Breast epithelium (tissue), 4 donors: ENCODE measurements at regions not wholly inside any gene's neighbourhood (a gene's known extent, or its start where the extent isn't known, plus 50 kb on each side); places are given as distances from the start of the nearest gene placed in this dataset.

Experiments
- DNase-seq, 2 donors: peaks; one replicate each; pipeline ENCODE4 v3.0.0-alpha.2; 2019; ENCODE audit warnings: low spot score in 2 of 2
- H3K27ac ChIP-seq, 2 donors: fragments of 200-600 bp; sonication (generic) in 1 of 2; one replicate each; pipeline ENCODE4 v1.5.1; 2016 to 2019; ENCODE audit warnings: mild to moderate bottlenecking in 1 of 2
- H3K27me3 ChIP-seq, 2 donors: fragments of 200-600 bp; sonication (generic) in 1 of 2; one replicate each; pipeline versions ENCODE4 v1.5.1 to v1.6.0; 2017 to 2019; ENCODE audit warnings: control low read depth in 1 of 2, mild to moderate bottlenecking in 1 of 2
- H3K36me3 ChIP-seq: fragments of 200-600 bp; one replicate; pipeline ENCODE4 v1.5.1; 2019
- H3K4me1 ChIP-seq, 2 donors: fragments of 200-600 bp; sonication (generic); one replicate each; pipeline ENCODE4 v1.5.1; 2016 to 2019; ENCODE audit warnings: control low read depth in 1 of 2
- H3K4me3 ChIP-seq, 3 donors: fragments of 200-600 bp; sonication (generic); 1 replicate in 2 of 3; 2 replicates in 1 of 3; pipeline ENCODE4 v1.5.1; 2016 to 2019; ENCODE audit warnings: mild to moderate bottlenecking in 3 of 3, moderate library complexity in 2 of 3
- H3K9me3 ChIP-seq, 2 donors: fragments of 200-600 bp; sonication (generic) in 1 of 2; one replicate each; pipeline ENCODE4 v1.5.1; 2016 to 2019; ENCODE audit warnings: control low read depth in 1 of 2
- POLR2A ChIP-seq: fragments of 450-650 bp; IDR thresholded peaks from one replicate; pipeline ENCODE4 v1.6.1; 2016; ENCODE audit warnings: antibody characterized with exemption, mild to moderate bottlenecking, moderate library complexity
- POLR2AphosphoS5 ChIP-seq, 3 donors: sonication (generic); formaldehyde crosslinking; IDR thresholded peaks; one replicate each; pipeline ENCODE4 v1.6.1; 2017; ENCODE audit warnings: antibody characterized with exemption in 3 of 3
- intact Hi-C: fragments of 100-400 bp; cut with DNase I; formaldehyde crosslinking; loops from one replicate; pipeline ENCODE4 v1.15.1; 2023; ENCODE audit warnings: low total_unique reads
- TF ChIP-seq, protein P1 (sequence below), 3 donors: fragments of 450-650 bp; IDR thresholded peaks; one replicate each; pipeline ENCODE4 v1.5.1; 2016 to 2017; ENCODE audit warnings: antibody characterized with exemption in 3 of 3, mild to moderate bottlenecking in 3 of 3, moderate library complexity in 3 of 3

DNA sequence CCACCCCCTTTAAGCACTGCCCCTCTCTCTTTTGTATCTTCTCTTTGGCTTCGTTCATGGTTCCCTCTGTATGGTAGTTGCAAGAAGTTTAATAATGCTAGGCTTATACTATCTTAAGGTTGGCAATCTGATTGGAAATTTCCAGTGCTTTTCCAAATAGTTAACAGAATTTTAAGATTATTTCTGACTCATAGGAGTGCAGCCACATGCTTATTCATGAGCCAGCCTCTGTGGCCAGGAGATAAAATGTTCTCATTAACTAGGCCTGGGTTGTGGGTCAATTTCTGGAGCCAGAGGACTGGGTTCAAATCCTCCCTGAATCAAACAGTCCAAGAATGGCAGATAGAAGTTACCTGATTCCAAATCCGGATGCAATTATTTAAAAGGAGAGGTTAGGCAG lies 103.1 kb downstream of the ATP6V1G3 start:
- Histone ChIP-seq H3K27ac (no peak overlapping the region), H3K9me3 (no peaks in the 10 kb centered on the region), H3K36me3 (no peaks in the 10 kb centered on the region), H3K4me3 (no peak overlapping the region), H3K4me1 (no peaks in the 10 kb centered on the region), H3K27me3 (no peaks in the 10 kb centered on the region)
- TF ChIP-seq POLR2A: no peak
- TF ChIP-seq POLR2AphosphoS5 (IDR thresholded peaks at IDR 0.05): no peak
- TF ChIP-seq, protein P1, sequence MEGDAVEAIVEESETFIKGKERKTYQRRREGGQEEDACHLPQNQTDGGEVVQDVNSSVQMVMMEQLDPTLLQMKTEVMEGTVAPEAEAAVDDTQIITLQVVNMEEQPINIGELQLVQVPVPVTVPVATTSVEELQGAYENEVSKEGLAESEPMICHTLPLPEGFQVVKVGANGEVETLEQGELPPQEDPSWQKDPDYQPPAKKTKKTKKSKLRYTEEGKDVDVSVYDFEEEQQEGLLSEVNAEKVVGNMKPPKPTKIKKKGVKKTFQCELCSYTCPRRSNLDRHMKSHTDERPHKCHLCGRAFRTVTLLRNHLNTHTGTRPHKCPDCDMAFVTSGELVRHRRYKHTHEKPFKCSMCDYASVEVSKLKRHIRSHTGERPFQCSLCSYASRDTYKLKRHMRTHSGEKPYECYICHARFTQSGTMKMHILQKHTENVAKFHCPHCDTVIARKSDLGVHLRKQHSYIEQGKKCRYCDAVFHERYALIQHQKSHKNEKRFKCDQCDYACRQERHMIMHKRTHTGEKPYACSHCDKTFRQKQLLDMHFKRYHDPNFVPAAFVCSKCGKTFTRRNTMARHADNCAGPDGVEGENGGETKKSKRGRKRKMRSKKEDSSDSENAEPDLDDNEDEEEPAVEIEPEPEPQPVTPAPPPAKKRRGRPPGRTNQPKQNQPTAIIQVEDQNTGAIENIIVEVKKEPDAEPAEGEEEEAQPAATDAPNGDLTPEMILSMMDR (IDR thresholded peaks at IDR 0.05): no peak
- intact Hi-C loops: no loop called here
- DNase-seq: no peak

DNA sequence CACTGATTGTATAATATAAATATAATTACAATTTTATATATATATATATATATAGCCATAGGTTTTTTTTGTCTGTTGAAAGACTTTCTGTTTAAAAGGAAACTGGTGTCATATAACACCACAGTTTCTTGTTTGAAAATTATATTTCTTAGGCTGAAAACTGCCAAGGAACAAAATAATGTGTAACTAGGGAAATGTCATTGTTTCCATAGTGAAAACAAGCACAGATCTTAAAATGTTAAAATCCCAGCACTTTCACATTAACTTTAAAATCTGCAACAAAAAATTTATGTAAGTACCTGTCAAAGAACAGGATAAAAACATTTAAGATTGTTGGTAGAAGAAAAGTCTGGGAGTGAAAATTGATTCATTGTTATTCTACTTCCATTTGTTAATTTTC lies 104.2 kb downstream of the ATP6V1G3 start:
- H3K27ac ChIP-seq: no peak overlapping the region
- TF ChIP-seq POLR2A: no peak
- TF ChIP-seq, protein P1 (IDR thresholded peaks at IDR 0.05): no peak
- intact Hi-C loops: no loop called here
- peaks cover 0 to 5% of the 10 kb centered on the region in 2 donors for H3K9me3 ChIP-seq
- DNase-seq: no peak
- no peaks in the 10 kb centered on the region for H3K36me3 ChIP-seq
- H3K4me1 ChIP-seq: no peaks in the 10 kb centered on the region
- H3K4me3 ChIP-seq: no peak overlapping the region
- no peaks in the 10 kb centered on the region for H3K27me3 ChIP-seq

DNA sequence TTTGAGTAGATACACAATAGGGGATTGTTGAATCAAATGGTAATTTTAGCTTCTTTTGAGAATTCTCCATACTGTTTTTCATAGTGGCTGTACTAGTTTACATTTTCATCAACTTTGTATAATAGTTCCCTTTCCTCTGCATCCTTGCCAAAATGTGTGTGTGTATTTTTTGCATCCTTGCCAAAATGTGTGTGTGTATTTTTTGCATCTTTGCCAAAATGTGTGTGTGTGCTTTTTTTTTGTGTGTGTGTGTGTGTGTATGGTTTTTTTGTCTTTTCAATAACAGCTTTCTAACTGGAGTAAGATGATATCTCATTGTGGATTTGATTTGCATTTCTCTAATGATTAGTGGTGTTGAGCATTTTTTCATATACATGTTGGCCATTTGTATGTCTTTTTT lies 105.4 kb downstream of the ATP6V1G3 start:
- H3K4me3 ChIP-seq: no peak overlapping the region
- DNase-seq: no peak
- intact Hi-C loops: no loop called here

DNA sequence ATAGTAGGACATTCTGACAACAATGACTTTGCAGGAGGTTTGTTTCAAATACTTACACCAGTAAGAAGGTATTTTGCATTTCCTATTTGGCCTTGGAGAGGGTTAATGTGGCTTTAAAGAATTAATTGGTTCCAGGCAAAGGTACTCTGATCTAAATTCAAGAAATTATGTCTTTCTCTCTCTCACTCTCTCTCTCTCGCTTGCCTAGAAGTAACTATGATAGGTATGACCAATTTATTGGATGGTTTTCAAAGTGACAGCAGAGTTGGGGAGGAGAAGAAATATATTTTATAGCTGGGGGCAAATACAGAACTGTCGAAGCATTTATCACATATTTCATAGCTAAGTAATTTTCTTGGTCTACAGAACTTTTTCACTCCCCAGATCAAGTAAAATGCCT lies 116.0 kb downstream of the ATP6V1G3 start:
- no peak for DNase-seq
- H3K27me3 ChIP-seq: no peaks in the 10 kb centered on the region
- intact Hi-C loops: no loop called here
- H3K4me1 ChIP-seq: no peaks in the 10 kb centered on the region
- TF ChIP-seq POLR2A (no peak), POLR2AphosphoS5 (IDR thresholded peaks at IDR 0.05) (no peak)
- TF ChIP-seq, protein P1 (IDR thresholded peaks at IDR 0.05): no peak
- H3K9me3 ChIP-seq: no peaks in the 10 kb centered on the region
- H3K27ac ChIP-seq: no peak overlapping the region
- no peaks in the 10 kb centered on the region for H3K36me3 ChIP-seq
- H3K4me3 ChIP-seq: no peak overlapping the region

More for the DNA sequence above, 105.4 kb downstream of the ATP6V1G3 start:
- no peak for TF ChIP-seq POLR2AphosphoS5 (IDR thresholded peaks at IDR 0.05)
- TF ChIP-seq, protein P1 (IDR thresholded peaks at IDR 0.05): no peak
- no peak for TF ChIP-seq POLR2A
- Histone ChIP-seq H3K4me1 (no peaks in the 10 kb centered on the region), H3K36me3 (no peaks in the 10 kb centered on the region), H3K27me3 (no peaks in the 10 kb centered on the region), H3K9me3 (peaks cover 0 to 6% of the 10 kb centered on the region in 2 donors), H3K27ac (no peak overlapping the region)

DNA sequence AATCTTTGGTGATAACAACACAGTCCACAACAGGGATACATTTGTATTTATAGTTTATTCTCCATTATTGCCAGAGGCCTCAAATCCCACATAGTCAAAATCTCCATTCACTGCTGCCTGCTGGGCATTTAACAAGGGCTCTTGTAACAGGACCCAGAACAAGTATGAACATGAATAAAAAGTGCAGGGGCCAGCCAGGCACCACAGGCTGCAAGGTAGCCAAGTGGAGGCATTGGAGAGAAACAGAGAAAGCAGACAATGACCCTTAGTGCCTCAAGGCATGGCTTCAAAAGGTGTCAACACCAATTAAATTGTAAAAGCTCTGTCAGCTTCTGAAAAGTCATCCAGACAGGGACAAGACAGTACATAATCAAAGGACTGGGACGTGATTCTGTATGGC lies 116.8 kb downstream of the ATP6V1G3 start:
- no peaks in the 10 kb centered on the region for H3K9me3 ChIP-seq
- no peaks in the 10 kb centered on the region for H3K4me1 ChIP-seq
- H3K27ac ChIP-seq: no peak overlapping the region
- H3K4me3 ChIP-seq: no peak overlapping the region
- H3K36me3 ChIP-seq: no peaks in the 10 kb centered on the region
- TF ChIP-seq, protein P1 (IDR thresholded peaks at IDR 0.05): no peak
- TF ChIP-seq POLR2A: no peak
- TF ChIP-seq POLR2AphosphoS5 (IDR thresholded peaks at IDR 0.05): no peak
- intact Hi-C loops: no loop called here
- H3K27me3 ChIP-seq: no peaks in the 10 kb centered on the region
- DNase-seq: no peak
